Peyer's patch (tissue), 4 donors: ENCODE measurements at regions not wholly inside any gene's neighbourhood (a gene's known extent, or its start where the extent isn't known, plus 50 kb on each side); places are given as distances from the start of the nearest gene placed in this dataset.

ENCODE experiments used
- CTCF ChIP-seq, 6 experiments: fragments of 450-650 bp in 4 of 6; fragments of 200-600 bp in 2 of 6; sonication (generic) in 1 of 6; IDR thresholded peaks; one replicate each; pipeline ENCODE4 v1.5.1; 2017 to 2019; ENCODE audit warnings: antibody characterized with exemption in 6 of 6, mild to moderate bottlenecking in 3 of 6, moderate library complexity in 1 of 6
- POLR2A ChIP-seq, 2 donors: fragments of 450-650 bp; IDR thresholded peaks; one replicate each; pipeline ENCODE4 v1.5.1; 2017; ENCODE audit warnings: antibody characterized with exemption in 2 of 2, mild to moderate bottlenecking in 2 of 2, moderate library complexity in 2 of 2

GRCh38 chr1:4549930-4550329 is 104.5 kb upstream of the AJAP1 start:
- no peak for TF ChIP-seq CTCF (IDR thresholded peaks at IDR 0.05)
- no peak for TF ChIP-seq POLR2A (IDR thresholded peaks at IDR 0.05)
